HEK293 (cell line): ENCODE measurements at regions not wholly inside any gene's neighbourhood (a gene's known extent, or its start where the extent isn't known, plus 50 kb on each side); places are given as distances from the start of the nearest gene placed in this dataset.

Experiments used
- CTCF ChIP-seq: fragments of 450-650 bp; formaldehyde crosslinking; IDR thresholded peaks from 2 replicates; pipeline ENCODE4 v1.5.1; 2016; ENCODE audit warnings: missing biosample characterization, missing genetic modification characterization
- GLI2 ChIP-seq: fragments of 450-650 bp; formaldehyde crosslinking; IDR thresholded peaks from 2 replicates; pipeline ENCODE4; 2017; ENCODE audit warnings: missing biosample characterization, missing genetic modification characterization, low read depth, borderline replicate concordance
- IKZF3 ChIP-seq: fragments of 450-650 bp; IDR thresholded peaks from 2 replicates; pipeline ENCODE4 v1.5.0; 2018; ENCODE audit warnings: missing biosample characterization, mild to moderate bottlenecking, missing genetic modification characterization, moderate library complexity
- KLF7 ChIP-seq: fragments of 450-650 bp; formaldehyde crosslinking; IDR thresholded peaks from 2 replicates; pipeline ENCODE4 v1.5.1; 2016; ENCODE audit warnings: missing biosample characterization, missing genetic modification characterization, borderline replicate concordance
- PATZ1 ChIP-seq: fragments of 450-650 bp; formaldehyde crosslinking; IDR thresholded peaks from 2 replicates; pipeline ENCODE4 v1.5.1; 2016; ENCODE audit warnings: missing biosample characterization, missing genetic modification characterization
- YY1 ChIP-seq: fragments of 450-650 bp; formaldehyde crosslinking; IDR thresholded peaks from 2 replicates; pipeline ENCODE4 v1.5.1; 2018; ENCODE audit warnings: missing biosample characterization, missing genetic modification characterization
- ZNF10 ChIP-seq: fragments of 450-650 bp; formaldehyde crosslinking; IDR thresholded peaks from 2 replicates; pipeline ENCODE4 v1.5.1; 2017; ENCODE audit warnings: missing biosample characterization, missing genetic modification characterization
- ZNF112 ChIP-seq: fragments of 450-650 bp; formaldehyde crosslinking; IDR thresholded peaks from 2 replicates; pipeline ENCODE4 v1.5.0; 2017; ENCODE audit warnings: missing biosample characterization, missing genetic modification characterization
- ZNF274 ChIP-seq, 2 experiments: fragments of 200-500 bp in 1 of 2; fragments of 450-650 bp in 1 of 2; sonication (Bioruptor generic) in 1 of 2; formaldehyde crosslinking in 1 of 2; IDR thresholded peaks; 2 replicates each; pipeline versions ENCODE4 v1.5.1 to v1.6.1; 2014 to 2016; ENCODE audit warnings: borderline replicate concordance in 1 of 2, inconsistent platforms in 1 of 2, low read length in 1 of 2, missing biosample characterization in 1 of 2, missing genetic modification characterization in 1 of 2
- ZNF449 ChIP-seq: fragments of 450-650 bp; formaldehyde crosslinking; IDR thresholded peaks from 2 replicates; pipeline ENCODE4 v1.5.1; 2017; ENCODE audit warnings: missing biosample characterization, mild to moderate bottlenecking, missing genetic modification characterization, moderate library complexity

- TF ChIP-seq ZNF449 (tag by site-specific recombination) (no peak), ZNF112 (tag by site-specific recombination) (no peak), KLF7 (tag by site-specific recombination) (no peak), IKZF3 (tag by site-specific recombination) (no peak), YY1 (tag by site-specific recombination) (no peak), CTCF (tag by site-specific recombination) (no peak), PATZ1 (tag by site-specific recombination) (no peak), ZNF274 (IDR thresholded peaks at IDR 0.05; ENCODE audit: low read length) (no peak), ZNF274 (tag by site-specific recombination; IDR thresholded peaks at IDR 0.05; ENCODE audit: borderline replicate concordance) (no peak), ZNF10 (tag by site-specific recombination) (no peak), GLI2 (no peak)
Measured at GRCh38 chr5:149441986-149442385, 62.9 kb upstream of the IL17B start.
